HG03025 (cell line): ENCODE measurements at regions not wholly inside any gene's neighbourhood (a gene's known extent, or its start where the extent isn't known, plus 50 kb on each side); places are given as distances from the start of the nearest gene placed in this dataset.
"Not testable (repeated sequence)": the region's sequence is repeated elsewhere in the genome, so short reads cannot be mapped to it uniquely, and the experiment has no call there.

Experiments used
- ATAC-seq: cut with Tn5 transposase; IDR thresholded peaks from one replicate; pipeline ENCODE4 v1.9.1; 2021; ENCODE audit warnings: mild to moderate bottlenecking, moderate library complexity; ENCODE audit not compliant: unreplicated experiment, low FRiP score

DNA sequence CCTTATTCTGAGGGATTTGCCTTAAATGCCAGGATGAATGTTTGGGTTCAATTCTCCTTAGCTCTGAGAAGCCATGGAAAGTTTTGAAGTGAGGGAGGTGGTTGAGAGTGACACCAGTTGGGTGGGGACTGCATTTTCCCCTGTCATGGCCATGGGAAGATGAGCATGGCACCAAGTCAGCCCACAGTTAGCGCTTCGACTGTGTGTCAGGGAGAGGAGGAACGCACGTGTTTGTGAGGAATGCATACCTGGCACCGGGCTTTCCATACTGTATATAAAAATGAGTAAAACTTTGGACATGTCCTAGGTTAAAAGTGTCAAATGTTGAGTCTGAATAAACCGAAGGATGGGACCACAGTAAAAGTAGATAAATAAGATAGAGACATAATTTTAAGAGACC is 187.5 kb upstream of the KL start:
- ATAC-seq: no peak

DNA sequence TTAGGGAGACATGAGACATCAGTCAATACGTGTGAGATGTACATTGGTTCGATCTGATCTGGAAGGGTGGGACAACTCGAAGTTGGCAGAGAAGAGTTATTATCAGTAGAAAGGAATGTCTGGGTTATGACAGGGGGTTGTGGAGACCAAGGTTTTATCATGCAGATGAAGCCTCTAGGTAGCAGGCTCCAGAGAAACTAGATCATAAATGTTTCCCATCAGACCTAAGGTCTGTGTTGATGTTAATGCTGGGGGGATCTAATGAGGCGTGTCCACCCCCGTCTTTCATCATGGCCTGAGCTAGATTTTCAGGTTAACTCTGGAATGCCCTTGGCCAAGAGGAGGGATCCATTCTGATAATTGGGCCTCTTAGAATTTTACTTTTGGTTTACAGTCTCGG is 187.0 kb upstream of the KL start:
- ATAC-seq: no peak

DNA sequence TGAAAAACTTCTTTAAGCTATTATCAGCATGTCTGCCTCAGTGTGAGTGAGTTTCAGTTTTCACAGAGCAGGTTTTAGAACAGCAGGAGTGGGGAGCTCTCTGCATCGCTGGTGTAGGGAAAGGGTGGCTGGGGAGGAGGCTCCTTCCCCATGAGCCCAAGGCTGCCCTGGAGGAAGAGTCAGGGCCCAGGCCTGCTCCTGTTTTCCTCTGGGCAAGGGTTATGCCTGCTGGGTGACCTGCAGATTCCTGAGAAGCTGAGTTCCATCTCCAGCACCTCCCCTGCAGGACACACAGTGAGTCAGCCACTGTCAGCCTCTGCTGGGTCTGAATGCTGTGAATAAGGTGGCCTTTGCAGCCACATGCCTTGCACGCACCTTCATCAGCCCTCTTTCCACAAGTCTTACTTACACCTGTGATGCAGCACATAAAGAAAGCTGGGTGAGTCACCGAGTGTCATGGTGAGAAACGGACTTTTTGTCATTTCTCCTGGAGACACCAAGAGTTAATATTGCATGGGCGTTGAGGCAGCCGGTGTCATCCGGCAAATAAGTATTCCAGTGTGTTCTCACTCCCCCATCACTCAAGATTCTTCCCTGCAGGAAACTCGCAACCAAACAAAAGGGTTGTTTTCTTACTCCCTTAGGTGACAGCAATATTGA is 186.4 kb upstream of the KL start:
- no peak for ATAC-seq

DNA sequence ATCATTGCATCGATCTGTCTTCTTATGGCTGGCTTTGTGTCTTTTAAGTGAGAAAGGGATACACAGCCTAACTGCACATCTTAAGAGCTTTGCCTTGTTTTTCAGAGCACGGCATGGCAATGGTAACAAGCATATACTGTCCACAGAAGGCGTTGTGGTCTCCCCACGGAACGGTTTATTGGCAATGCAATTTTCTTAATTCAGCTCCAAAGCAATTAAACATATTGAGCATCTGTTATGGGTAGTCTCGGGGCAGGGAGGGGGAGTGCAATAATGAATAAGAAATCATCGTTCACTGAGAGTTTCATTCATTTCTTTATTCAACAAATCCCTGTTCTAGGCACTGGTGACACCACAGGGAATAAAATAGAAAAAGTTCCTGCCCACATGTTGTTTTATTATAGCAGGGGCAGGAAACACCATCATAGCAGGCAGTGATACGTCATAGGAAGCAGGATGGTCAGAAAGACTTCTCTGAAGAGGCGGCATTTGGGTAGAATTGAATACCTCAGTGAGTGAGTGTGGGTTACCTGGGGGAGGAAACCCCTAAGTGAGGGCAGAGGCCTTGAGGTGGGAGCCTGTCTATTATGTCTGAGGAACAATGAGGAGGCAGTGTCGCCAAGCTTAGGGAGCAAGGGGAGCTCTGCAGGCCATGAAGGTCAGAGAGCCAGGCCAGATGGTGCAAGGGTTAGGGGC is 185.7 kb upstream of the KL start:
- ATAC-seq: no peak

DNA sequence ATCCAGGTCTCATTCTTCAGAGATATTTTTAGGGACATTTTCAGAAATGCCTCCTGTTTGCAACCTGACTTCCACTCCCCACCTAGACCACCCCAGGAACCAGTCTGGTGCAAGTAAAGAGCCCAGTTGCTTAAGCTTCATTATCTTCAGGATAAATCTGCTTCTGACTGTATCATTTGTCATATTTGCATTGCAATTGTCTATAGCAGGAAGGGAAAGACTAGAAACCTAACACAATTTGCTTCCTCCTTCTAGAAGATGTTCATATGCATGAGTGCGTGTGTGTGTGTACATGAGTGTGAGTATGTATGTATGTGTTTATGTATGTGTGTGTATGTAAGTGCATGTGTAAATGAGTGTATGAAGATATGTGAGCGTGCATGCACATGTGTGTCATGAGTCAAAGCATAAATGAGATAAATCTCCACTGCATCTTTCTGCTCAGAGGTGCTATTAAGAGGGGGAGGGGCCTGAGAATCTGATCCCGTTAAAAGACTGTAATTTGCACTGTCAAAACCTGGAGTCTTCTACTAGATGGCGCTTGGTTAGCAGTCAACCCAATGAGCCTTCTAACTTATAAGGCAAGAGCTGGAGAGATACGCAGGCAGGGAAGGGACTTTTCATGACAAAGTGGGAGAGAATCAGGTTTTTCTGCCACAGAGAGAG is 178.8 kb upstream of the KL start:
- no peak for ATAC-seq

DNA sequence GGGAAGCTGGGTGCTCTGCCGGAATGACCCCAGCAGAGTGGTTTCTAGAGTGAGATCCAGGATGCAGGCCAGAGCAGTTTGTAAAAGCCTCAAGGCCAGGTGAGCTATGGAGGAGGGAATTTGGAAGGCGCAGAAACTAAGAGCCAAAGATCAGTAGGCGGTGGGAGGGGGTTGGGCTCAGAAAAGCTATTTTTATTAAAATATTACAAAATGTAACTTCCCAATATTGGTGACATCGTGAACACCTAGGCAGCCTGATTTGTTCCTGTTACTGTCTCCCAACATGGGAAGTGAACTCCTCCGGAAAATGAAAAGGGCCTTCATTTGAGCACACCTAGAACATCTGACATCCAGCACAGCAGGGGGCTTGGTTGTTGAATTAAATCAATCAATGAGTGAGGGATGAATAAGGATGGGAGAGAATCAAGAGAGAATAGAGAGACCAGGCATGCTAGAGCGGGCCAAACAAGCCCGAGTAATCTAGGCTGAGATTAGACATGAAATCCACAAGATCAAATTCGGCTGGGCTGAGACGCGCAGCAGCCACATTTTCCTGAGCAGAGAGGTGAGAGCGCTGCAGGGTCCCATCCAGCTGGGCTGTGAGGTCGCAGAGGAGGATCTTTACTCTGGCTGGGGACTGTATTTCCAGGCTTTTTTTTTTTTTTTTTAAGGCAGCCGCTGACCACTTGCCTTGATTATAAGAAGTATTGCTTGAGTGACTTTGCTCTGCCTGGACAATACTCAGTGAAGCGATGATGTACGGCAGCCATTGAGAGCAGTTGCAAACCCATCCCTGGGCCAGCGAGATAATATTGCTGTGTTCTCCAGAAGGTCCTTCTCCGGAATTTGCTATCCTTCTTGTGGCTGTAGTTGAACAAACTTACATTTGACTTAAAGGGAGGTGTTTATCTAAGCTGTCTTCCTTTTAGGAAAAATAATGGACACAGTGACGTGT is 178.0 kb upstream of the KL start:
- ATAC-seq: no peak

DNA sequence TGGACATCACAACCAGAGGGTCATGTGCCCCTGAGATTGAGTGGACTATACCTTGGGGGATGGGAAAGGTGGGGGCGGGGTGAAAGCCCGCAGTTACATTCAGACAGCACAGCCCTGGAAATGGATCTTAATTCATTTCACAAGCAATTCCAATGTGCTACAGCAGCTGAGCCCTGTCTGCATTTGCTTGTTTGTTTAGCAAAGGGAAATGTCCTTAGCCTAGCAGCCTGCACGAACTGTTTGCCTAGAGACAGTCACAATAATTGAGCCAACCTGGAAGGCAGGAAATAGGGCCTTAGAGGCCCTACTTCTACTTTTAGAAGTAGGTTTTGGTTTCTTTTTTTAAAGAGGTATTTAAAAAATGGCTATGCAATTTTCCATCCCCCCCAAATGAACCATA is 177.3 kb upstream of the KL start:
- peak; percentile 70 for ATAC-seq

DNA sequence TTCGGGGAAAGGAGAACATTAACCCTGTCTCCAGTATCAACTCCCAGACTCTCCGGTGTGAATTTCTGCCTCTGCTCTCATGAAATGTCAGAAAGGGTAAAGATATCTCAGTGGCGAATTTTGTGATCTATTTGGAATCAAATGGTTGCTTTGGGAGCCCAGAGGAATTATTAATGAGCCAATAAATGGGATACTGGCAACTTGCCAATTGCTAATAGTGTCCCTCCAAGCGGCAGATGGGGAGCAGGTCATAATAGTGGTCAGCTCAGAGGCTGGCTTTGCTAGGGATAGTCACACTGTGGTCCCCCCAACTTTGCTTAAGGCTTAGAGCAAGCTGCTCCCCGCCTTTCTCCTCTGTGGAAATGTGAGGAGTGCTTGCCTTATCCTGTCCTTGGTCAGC is 176.1 kb upstream of the KL start:
- no peak for ATAC-seq

DNA sequence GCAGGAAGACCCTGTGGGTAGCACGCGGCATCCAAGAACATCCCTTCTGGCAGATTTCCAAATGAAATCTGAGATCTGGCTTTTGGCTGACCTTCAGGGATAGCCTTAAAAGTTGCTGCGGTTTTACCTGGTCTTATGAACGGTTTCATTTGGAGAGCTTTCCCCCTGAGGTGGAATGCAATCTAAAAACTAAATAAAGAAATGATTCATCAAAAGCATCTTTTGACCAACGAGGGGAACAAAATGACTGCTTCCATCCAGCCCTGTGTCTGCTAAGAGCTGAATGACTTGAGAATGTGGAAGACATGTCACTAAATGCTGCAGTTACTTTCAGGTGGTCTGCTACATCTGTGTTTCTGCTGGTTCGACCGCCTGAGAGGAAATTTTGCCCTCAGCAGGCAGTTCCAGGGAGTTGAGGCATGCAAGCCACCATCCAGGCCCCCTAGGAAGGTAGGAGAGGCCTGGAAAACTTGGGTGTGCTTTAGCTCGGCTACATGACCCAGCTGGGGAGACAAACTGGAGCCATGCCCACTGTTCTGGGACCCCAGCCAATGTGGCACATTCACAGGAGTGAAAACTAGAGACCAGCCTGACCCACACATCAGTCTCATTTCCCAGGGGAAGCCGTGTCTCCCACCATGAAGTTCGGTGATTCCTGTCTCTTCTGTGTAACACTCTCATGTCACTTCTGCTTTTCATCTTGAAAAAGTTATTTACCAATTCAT is 175.1 kb upstream of the KL start:
- ATAC-seq: no peak

DNA sequence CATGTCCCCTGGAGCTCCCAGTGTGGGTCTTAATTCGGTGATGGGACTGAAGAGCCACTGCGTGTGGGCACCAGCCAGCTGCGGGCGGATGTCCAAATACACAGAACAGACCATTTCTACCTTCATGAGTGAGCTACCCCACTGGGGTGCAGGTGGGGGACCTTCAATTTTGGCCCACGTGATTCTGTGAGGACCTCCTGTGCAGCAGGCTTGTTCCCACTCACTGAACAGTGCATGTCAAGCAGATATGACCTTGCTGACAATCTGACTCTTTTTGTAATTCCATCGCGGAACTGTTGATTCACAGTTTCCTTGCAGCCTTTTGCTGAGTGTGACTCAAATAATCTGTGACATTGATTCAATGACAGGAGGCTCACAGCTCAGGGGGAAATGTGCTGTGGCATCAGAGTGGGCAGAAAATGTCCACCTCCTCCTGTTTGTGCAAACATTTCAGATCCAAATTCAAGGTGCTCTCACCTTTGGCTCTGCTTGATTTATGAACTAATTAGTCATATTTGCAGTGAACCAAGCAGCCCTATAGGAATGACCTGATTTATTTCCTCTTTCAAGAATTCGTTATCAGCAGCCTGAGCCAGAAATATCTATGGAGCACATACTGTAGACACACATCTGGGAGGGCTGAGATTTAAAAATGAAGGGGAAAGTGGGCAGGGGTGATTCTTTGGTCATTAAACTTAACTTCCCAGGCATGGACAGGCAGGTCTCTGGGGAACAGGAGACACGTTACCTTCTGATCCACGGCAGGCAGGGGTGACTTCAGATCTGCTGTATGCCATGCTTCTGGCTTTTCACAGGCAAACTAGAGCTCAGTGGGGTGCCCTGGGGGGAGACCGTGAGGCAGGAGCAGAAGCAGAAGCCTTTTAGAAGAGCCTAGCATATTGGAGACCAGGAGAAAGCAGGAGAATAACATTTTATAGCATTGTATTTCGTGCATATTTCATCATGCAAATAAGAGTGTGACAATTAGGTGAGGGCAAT is 170.0 kb upstream of the KL start:
- ATAC-seq: no peak

DNA sequence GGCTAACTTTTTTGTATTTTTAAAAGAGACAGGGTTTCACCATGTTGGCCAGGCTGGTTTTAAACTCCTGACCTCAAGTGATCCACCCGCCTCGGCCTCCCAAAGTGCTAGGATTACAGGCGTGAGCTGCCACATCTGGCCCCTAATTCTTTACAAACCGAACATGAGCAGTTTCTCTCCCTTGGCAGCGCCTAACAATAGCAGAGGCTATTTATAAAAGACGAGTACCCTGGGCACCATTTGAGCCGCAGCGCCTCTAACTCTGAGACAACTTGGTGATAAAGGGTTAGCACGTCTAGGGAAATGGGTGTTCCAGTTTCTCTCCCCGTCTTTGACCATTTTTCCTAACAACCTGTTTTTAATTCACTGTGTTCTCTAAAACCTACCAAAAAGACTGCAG is 168.2 kb upstream of the KL start:
- ATAC-seq: not testable (repeated sequence)

DNA sequence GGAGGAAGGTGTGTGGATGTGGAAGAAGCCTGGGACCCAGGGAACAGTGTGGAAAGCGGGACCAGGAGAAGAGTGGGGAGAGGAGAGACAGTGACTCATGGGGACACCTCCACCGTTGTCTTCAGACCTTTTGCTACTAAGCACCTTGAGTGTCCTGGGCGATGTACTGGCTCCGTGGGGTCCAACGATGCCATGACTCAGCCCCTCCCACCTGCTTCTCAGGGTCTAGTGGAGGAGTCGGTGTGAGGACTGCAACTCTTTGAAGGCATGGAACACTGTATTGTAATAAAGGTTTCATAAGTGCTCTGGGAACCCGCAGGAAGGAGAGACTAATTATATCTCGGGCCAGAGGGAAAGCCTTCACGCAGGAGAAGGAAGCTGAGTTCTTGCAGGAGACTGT is 166.9 kb upstream of the KL start:
- no peak for ATAC-seq

DNA sequence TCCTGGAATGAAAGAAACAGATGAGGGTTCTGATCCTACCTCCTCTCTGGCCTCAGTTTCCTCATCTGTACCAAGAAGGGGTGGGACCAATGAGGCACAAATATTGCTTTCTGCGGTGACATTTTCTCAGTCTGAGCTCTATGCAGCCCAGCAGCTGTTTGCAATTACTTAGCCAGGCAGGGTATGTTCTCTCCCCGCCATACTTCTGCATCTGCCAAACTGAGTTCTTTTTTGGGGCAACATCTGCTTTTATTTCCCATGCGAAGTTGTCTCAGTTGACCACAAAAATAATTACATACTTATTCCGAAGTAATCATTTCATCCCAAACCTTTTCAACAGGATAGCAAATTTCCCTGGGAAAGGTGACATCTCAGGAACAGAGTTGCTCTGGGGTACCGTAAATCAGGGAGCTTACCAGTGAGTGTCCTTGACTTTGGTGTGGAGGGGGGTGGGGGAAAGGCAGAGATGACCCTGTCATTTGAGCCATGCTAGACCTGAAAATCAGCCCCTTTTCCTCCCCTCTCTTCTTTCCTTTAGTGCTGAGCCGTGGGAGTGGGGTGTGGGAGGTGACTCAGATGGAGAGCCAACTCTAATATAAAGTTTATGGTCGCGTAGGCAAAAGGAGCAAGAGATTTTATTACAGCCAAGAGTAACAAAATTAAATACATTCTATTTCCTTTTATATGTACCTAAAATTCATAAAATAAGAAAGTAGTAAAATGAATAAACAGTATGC is 165.7 kb upstream of the KL start:
- ATAC-seq: no peak

DNA sequence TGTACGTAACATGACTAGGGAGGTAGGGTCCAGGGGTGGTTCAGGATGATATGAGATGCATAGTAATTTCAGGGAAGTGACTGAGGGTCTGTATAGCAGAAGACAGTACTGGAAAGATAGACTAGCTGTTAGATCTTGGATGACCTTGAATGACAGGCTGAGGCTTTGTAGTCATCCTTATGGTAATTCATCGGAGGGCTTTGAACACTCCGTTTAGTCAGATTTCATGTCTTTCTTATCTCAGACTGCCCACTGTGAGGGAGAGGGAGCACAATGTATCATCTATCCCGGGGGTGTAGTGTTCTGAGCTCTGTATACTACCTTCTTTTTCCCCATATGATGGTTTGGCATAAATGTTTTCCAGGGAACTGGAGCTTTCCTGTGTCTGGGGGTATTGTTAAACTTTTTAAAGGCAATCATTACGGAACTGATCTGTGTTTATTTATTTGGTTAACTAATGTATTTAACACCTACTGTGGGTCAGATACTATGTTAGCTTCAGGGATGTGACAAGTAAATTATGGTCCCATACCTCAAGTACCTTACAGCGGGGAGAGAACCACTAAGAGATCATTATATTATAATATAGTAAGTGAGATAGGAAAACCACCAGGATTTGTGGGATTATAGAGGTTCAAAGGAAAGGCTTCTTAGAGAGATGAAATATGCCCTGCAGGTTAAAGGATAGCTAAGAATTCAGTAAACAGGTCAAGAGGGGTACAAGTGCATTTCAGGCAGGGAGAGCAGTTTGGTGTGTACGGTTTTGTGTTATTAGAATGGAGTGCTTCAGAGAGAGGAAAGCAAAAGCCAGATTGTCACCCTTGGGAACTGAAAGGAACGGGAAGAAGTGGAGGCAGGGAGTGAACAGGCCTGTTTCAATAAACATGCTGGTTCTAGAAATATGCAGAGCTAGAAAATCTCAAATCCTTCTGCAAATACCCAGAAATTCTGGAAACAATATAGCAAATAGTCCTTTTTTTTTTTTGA is 164.8 kb upstream of the KL start:
- no peak for ATAC-seq

DNA sequence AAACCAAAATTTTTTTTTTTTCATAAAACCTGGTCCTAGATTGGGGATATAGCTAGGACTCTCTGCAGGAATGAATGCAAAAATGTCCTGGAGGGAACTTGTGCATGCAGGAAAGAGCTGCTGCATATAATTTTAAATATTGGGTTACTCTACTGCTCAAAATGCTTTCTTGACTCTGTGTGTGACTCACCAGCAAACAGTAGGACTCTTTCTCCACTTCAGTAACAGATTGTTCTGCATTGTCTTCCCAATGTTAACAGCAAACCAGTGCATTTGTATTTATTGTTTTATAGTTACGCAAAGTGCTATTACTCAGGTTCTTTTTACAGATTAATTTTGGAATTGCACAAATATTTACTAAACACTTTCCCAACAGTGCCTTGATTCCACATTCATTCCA is 163.7 kb upstream of the KL start:
- ATAC-seq: no peak

DNA sequence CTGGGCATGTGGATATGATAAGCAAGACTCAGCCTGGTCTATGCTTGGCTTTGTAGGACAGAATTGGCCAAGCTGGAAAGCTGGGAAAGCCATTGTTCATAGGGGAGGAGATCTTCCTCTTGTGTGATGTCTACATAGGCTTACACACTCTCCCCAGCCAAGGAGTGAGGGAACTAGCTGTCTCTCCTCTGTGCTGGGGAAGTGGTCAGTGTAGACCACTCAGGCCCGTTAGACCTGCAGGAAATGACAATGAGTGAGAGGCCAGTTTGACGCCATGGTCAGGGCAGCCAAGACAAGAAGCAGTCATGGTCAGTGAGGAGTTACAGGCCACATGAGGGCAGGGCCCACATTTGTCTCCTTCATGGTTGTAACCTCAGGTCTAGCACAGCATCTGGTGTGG is 159.1 kb upstream of the KL start:
- ATAC-seq: no peak

DNA sequence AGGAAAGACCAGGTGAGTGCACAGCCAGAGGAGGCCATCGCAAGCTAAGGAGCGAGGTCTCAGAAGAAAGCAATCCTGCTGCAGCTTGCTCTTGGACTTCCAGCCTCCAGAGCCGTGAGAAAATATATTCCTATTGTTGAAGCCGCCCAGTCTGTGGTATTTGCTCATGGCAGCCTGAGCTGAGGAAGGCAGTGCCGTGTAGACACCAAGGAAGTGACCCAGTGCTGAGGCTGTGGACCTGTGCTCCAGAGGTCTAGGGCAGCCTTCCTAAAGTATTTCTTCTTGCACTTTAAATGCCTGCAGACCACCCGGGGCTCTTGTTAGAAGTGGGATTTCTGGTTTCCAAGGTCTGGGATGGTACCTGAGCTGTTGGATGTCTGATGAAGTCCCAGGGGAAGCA is 158.5 kb upstream of the KL start:
- ATAC-seq: no peak
